CD4-positive, alpha-beta memory T cell (primary cell): ENCODE measurements at regions not wholly inside any gene's neighbourhood (a gene's known extent, or its start where the extent isn't known, plus 50 kb on each side); places are given as distances from the start of the nearest gene placed in this dataset.

Experiments
- CTCF ChIA-PET: fragments of 350-600 bp; sonication (Branson Sonifier 250); formaldehyde crosslinking; loops from one replicate; lab custom pipeline; 2021; ENCODE audit warnings: inconsistent platforms; ENCODE audit not compliant: partially characterized antibody; lab: Charles Lee
- POLR2A ChIA-PET: fragments of 350-600 bp; sonication (Branson Sonifier 250); formaldehyde crosslinking; loops from one replicate; lab custom pipeline; 2021; ENCODE audit not compliant: partially characterized antibody; lab: Charles Lee
- DNase-seq, 5 donors: peaks; one replicate each; pipeline versions ENCODE4 v3.0.0 to v3.0.0-alpha.2; 2020 to 2022; ENCODE audit warnings: mixed read lengths in 1 of 5
- H3K27ac ChIP-seq: one replicate; pipeline ENCODE4 v1.7.0; 2013; ENCODE audit warnings: low read depth, low read length
- H3K27me3 ChIP-seq: 2 replicates; pipeline ENCODE4 v1.7.0; 2013; ENCODE audit warnings: mild to moderate bottlenecking, low read length, moderate library complexity; ENCODE audit not compliant: insufficient read depth
- H3K36me3 ChIP-seq: 2 replicates; pipeline ENCODE4 v1.7.0; 2013; ENCODE audit warnings: mild to moderate bottlenecking, low read length, moderate library complexity; ENCODE audit not compliant: insufficient read depth
- H3K4me1 ChIP-seq: 2 replicates; pipeline ENCODE4 v1.7.0; 2013; ENCODE audit warnings: mild to moderate bottlenecking, low read length, moderate library complexity; ENCODE audit not compliant: insufficient read depth
- H3K4me3 ChIP-seq, 2 donors: one replicate each; pipeline ENCODE4 v1.7.0; 2013; ENCODE audit warnings: low read length in 2 of 2, mild to moderate bottlenecking in 1 of 2
- H3K9me3 ChIP-seq, 2 donors: one replicate each; pipeline ENCODE4 v1.7.0; 2013; ENCODE audit warnings: low read length in 2 of 2, control low read depth in 1 of 2; ENCODE audit not compliant: control insufficient read depth in 1 of 2
- H3K27ac Mint-ChIP-seq, 7 donors: one replicate each; pipeline ENCODE4 v1.8.0; 2020 to 2021; ENCODE audit warnings: mixed read lengths in 7 of 7, mild to moderate bottlenecking in 6 of 7, inconsistent platforms in 3 of 7, moderate library complexity in 3 of 7
- H3K27me3 Mint-ChIP-seq, 2 donors: one replicate each; pipeline ENCODE4 v1.8.0; 2020 to 2021; ENCODE audit warnings: mixed read lengths in 2 of 2
- H3K36me3 Mint-ChIP-seq, 2 donors: one replicate each; pipeline ENCODE4 v1.8.0; 2020 to 2021; ENCODE audit warnings: mixed read lengths in 2 of 2, inconsistent platforms in 1 of 2, mild to moderate bottlenecking in 1 of 2
- H3K4me1 Mint-ChIP-seq, 4 donors: one replicate each; pipeline ENCODE4 v1.8.0; 2020 to 2021; ENCODE audit warnings: mixed read lengths in 4 of 4, mild to moderate bottlenecking in 1 of 4
- H3K4me3 Mint-ChIP-seq, 8 donors: one replicate each; pipeline ENCODE4 v1.8.0; 2020 to 2021; ENCODE audit warnings: mixed read lengths in 8 of 8, mild to moderate bottlenecking in 7 of 8, moderate library complexity in 6 of 8, inconsistent platforms in 3 of 8
- H3K9me3 Mint-ChIP-seq, 8 donors: one replicate each; pipeline ENCODE4 v1.8.0; 2020 to 2021; ENCODE audit warnings: mixed read lengths in 8 of 8, mild to moderate bottlenecking in 5 of 8, inconsistent platforms in 3 of 8, moderate library complexity in 1 of 8
- intact Hi-C: fragments of 100-400 bp; cut with micrococcal nuclease; formaldehyde crosslinking; loops from one replicate; pipeline ENCODE4 v1.15.1; 2023

DNA sequence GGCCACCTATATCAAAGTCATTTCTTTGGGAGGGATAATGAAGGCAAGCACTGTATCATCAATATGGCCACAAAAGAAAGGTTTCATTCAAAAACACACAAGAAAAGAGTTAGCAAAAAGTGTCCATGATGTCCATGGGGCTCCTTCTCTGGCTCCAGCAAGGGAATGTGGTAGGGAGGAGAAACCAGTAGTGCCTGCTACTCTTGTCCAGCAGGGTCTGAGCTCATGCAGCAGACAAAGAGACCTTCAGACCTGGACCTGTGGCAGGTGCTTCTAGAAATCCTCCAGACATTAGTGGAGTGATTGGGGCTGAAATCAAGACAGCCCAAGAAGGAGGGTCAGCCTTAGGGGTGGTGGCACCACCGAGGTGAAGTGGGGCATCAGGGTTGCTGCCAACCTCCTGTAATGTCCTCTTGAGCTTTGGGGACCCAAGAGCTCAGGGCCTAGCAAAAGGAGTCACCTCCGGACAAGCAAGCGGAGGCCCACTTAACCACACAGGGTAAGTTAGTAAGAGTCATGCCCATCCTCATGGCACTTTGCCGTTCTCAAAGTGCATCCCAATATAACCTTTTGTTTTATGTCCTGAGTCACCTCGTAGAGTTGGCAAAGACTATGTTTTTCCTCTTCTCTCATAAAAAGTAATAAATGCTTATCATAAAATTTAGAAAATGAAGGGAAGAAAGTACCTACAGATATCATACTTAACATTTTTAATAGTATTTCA lies 112.6 kb upstream of the YPEL5 start:
- H3K4me1 Mint-ChIP-seq = no peaks in the 10 kb centered on the region

DNA sequence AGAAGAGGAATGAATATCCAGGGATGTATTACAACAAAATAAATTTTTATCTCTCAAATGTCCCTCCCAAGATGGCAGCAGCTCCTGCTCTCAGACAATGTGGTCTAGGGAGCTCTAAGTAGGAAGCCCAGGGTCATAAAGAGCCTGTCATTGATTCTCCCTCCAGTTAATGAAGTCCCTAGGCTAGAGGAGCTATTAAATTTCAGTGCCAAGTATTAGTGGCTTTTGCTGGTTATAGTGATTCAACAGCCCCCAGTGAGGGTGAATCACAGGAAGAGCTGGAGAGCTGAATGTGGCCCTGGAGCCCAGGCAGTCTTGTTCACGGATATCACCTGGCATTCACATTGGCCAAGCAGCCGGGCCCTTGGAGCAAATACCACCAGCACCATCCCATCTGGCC lies 109.8 kb upstream of the YPEL5 start:
- H3K27me3 Mint-ChIP-seq = peaks cover 2 to 6% of the 10 kb centered on the region in 2 donors
- CTCF ChIA-PET = no interaction called here
- no peaks in the 10 kb centered on the region for H3K4me1 ChIP-seq
- intact Hi-C loops = no loop called here
- no peak overlapping the region for H3K4me3 ChIP-seq
- H3K9me3 Mint-ChIP-seq = peaks cover 0 to 2% (median 0%) of the 10 kb centered on the region in 8 donors
- H3K36me3 Mint-ChIP-seq = no peaks in the 10 kb centered on the region
- H3K36me3 ChIP-seq = no peaks in the 10 kb centered on the region
- POLR2A ChIA-PET = no interaction called here
- H3K27ac Mint-ChIP-seq = no peak overlapping the region
- H3K27me3 ChIP-seq = no peaks in the 10 kb centered on the region
- H3K4me3 Mint-ChIP-seq = no peak overlapping the region
- H3K27ac ChIP-seq = no peak overlapping the region
- DNase-seq = no peak
- H3K9me3 ChIP-seq = no peaks in the 10 kb centered on the region
- no peaks in the 10 kb centered on the region for H3K4me1 Mint-ChIP-seq

More for the DNA sequence above, 112.6 kb upstream of the YPEL5 start:
- CTCF ChIA-PET = no interaction called here
- POLR2A ChIA-PET = no interaction called here
- Mint-ChIP-seq H3K36me3 (no peaks in the 10 kb centered on the region), H3K27ac (no peak overlapping the region), H3K4me3 (no peak overlapping the region), H3K27me3 (peaks cover 1 to 14% of the 10 kb centered on the region in 2 donors), H3K9me3 (peaks cover 0 to 5% (median 0%) of the 10 kb centered on the region in 8 donors)
- DNase-seq = no peak
- H3K27me3 ChIP-seq = no peaks in the 10 kb centered on the region
- H3K4me3 ChIP-seq = no peak overlapping the region
- no peak overlapping the region for H3K27ac ChIP-seq
- intact Hi-C loops = no loop called here
- no peaks in the 10 kb centered on the region for H3K9me3 ChIP-seq
- no peaks in the 10 kb centered on the region for H3K4me1 ChIP-seq
- H3K36me3 ChIP-seq = no peaks in the 10 kb centered on the region

DNA sequence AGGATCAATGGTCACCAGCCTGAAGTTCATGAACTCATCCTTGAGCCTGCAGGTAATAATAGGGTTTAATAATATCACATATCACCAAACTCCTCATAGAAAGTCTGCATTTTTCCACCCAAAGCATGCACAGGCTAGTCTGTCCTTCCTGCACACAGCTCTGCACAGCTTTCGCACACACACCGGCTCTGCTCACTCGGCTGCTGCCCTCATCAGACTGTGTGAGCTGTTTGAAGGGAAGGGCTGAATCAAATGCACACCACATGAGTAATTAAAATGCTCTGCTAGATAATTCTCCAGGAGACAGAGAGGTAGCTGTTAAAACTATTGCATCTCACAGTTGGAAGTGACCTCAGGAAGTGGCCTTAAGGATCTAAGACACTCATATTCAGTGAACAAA lies 108.4 kb upstream of the YPEL5 start:
- DNase-seq = no peak
- Histone ChIP-seq H3K4me1 (no peaks in the 10 kb centered on the region), H3K36me3 (no peaks in the 10 kb centered on the region), H3K4me3 (no peak overlapping the region), H3K27me3 (no peaks in the 10 kb centered on the region), H3K27ac (no peak overlapping the region), H3K9me3 (no peaks in the 10 kb centered on the region)
- intact Hi-C loops = no loop called here
- peaks cover 0 to 2% (median 0%) of the 10 kb centered on the region in 8 donors for H3K9me3 Mint-ChIP-seq
- CTCF ChIA-PET = no interaction called here
- H3K36me3 Mint-ChIP-seq = no peaks in the 10 kb centered on the region
- peaks cover 3 to 6% of the 10 kb centered on the region in 2 donors for H3K27me3 Mint-ChIP-seq
- POLR2A ChIA-PET = no interaction called here
- no peak overlapping the region for H3K4me3 Mint-ChIP-seq
- no peaks in the 10 kb centered on the region for H3K4me1 Mint-ChIP-seq
- H3K27ac Mint-ChIP-seq = no peak overlapping the region

DNA sequence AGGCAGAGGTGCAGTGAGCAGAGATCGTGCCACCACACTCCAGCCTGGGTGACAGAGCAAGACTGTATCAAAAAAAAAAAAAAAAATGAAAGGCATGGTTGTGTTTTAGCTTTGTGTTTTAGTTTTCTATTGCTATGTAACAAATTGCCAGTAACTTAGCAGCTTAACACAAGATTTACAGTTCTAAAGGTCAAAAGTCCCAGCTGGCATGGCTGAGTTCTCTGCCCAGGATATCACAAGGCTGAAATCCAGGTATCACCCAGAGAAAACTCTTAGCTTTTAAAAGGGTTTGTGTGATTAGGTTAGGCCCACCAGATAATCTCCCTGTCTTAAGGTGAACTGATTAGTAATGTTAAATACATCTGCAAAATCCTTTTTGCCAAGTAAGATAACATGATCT lies 107.7 kb upstream of the YPEL5 start:
- H3K27ac Mint-ChIP-seq = no peak overlapping the region
- no peaks in the 10 kb centered on the region for H3K27me3 ChIP-seq
- peaks cover 0 to 2% (median 0%) of the 10 kb centered on the region in 8 donors for H3K9me3 Mint-ChIP-seq
- no peaks in the 10 kb centered on the region for H3K36me3 ChIP-seq
- ChIA-PET CTCF (no interaction called here), POLR2A (no interaction called here)
- no peak overlapping the region for H3K27ac ChIP-seq
- H3K4me1 ChIP-seq = no peaks in the 10 kb centered on the region
- H3K4me1 Mint-ChIP-seq = no peaks in the 10 kb centered on the region
- no peak overlapping the region for H3K4me3 Mint-ChIP-seq
- no peak for DNase-seq
- intact Hi-C loops = no loop called here
- no peak overlapping the region for H3K4me3 ChIP-seq
- no peaks in the 10 kb centered on the region for H3K36me3 Mint-ChIP-seq
- peaks cover 3 to 6% of the 10 kb centered on the region in 2 donors for H3K27me3 Mint-ChIP-seq
- no peaks in the 10 kb centered on the region for H3K9me3 ChIP-seq

DNA sequence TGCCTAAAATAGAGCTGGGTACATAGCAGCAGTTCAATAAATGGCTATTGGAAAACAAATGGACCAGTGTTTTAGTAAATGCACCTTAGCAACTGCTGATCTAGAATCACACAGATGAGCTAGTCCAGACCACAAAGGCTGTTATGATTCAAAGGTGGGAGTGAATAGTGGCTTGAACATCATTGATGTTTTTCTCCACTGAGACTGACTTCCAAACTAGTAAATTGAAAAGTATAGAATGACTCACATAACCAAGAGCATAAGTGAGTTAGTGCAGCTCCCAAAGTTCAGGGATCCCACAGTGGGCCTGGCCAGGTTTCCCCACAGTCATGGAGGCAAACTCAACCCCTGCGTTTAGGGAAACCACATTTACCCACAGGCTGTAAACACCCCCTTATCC lies 106.7 kb upstream of the YPEL5 start:
- H3K9me3 Mint-ChIP-seq = no peaks in the 10 kb centered on the region
- H3K27ac Mint-ChIP-seq = no peak overlapping the region
- H3K27me3 ChIP-seq = no peaks in the 10 kb centered on the region
- ChIA-PET POLR2A (no interaction called here), CTCF (no interaction called here)
- H3K4me1 Mint-ChIP-seq = no peaks in the 10 kb centered on the region
- H3K27me3 Mint-ChIP-seq = peaks cover 3 to 7% of the 10 kb centered on the region in 2 donors
- intact Hi-C loops = no loop called here
- H3K9me3 ChIP-seq = no peaks in the 10 kb centered on the region
- H3K27ac ChIP-seq = no peak overlapping the region
- no peak overlapping the region for H3K4me3 ChIP-seq
- H3K36me3 ChIP-seq = no peaks in the 10 kb centered on the region
- no peaks in the 10 kb centered on the region for H3K36me3 Mint-ChIP-seq
- H3K4me3 Mint-ChIP-seq = no peak overlapping the region
- DNase-seq = no peak
- no peaks in the 10 kb centered on the region for H3K4me1 ChIP-seq

DNA sequence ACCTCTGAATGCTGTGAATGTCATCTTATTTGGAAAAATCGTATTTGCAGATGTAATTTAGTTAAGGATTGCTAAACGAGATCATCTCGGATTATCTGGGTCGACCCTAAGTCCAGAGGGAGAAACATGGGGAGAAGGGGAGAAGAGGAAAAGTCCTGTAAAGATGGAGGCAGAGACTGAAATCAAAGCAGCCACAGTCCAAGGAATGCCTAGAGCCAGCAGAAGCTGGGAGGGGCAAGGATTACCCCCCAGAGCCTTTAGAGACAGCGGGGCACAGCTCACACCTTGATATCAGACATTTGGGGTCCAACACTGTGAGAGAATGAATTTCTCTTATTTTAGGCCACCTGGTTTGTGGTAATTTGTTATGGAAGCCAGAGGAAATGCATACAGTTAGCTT lies 104.9 kb upstream of the YPEL5 start:
- Histone ChIP-seq H3K27me3 (no peaks in the 10 kb centered on the region), H3K36me3 (no peaks in the 10 kb centered on the region), H3K9me3 (no peaks in the 10 kb centered on the region), H3K27ac (no peak overlapping the region), H3K4me1 (no peaks in the 10 kb centered on the region), H3K4me3 (no peak overlapping the region)
- H3K4me1 Mint-ChIP-seq = no peaks in the 10 kb centered on the region
- peaks cover 0 to 2% (median 0%) of the 10 kb centered on the region in 8 donors for H3K9me3 Mint-ChIP-seq
- H3K36me3 Mint-ChIP-seq = no peaks in the 10 kb centered on the region
- CTCF ChIA-PET = no interaction called here
- H3K4me3 Mint-ChIP-seq = no peak overlapping the region
- POLR2A ChIA-PET = no interaction called here
- H3K27ac Mint-ChIP-seq = no peak overlapping the region
- no peak for DNase-seq
- intact Hi-C loops = no loop called here
- peaks cover 3 to 11% of the 10 kb centered on the region in 2 donors for H3K27me3 Mint-ChIP-seq

DNA sequence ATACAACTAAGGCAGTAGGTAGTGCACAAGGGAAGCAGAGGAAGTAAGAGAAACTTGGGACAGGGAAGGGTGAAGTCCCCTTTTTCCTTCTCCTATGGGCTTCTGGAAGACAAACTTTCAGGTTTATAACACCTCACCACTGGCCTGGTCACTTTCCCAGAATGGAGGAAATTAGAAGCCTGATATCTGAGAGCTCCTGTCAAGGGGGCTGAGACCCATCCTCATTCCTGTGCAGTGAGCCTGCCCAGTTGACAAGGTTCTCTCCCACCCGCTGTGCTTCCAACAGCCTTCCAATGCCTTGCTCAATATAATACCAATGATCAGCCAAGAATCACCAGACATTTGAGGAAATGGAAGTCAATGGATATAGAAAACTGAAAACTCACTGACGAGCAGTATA lies 100.4 kb upstream of the YPEL5 start:
- H3K36me3 ChIP-seq = no peaks in the 10 kb centered on the region
- peaks cover 6 to 26% of the 10 kb centered on the region in 2 donors for H3K27me3 Mint-ChIP-seq
- intact Hi-C loops = no loop called here
- H3K36me3 Mint-ChIP-seq = no peaks in the 10 kb centered on the region
- H3K4me3 Mint-ChIP-seq = no peak overlapping the region
- ChIA-PET POLR2A (no interaction called here), CTCF (no interaction called here)
- H3K9me3 Mint-ChIP-seq = peaks cover 0 to 2% (median 0%) of the 10 kb centered on the region in 8 donors
- no peaks in the 10 kb centered on the region for H3K4me1 ChIP-seq
- no peaks in the 10 kb centered on the region for H3K27me3 ChIP-seq
- no peaks in the 10 kb centered on the region for H3K9me3 ChIP-seq
- no peak overlapping the region for H3K27ac ChIP-seq
- no peaks in the 10 kb centered on the region for H3K4me1 Mint-ChIP-seq
- H3K4me3 ChIP-seq = no peak overlapping the region
- H3K27ac Mint-ChIP-seq = no peak overlapping the region
- no peak for DNase-seq
